Panc1 (cell line): ENCODE measurements at regions not wholly inside any gene's neighbourhood (a gene's known extent, or its start where the extent isn't known, plus 50 kb on each side); places are given as distances from the start of the nearest gene placed in this dataset.

Experiments
- POLR2AphosphoS5 ChIP-seq: IDR thresholded peaks from 2 replicates; pipeline ENCODE4 v1.6.1; 2012; ENCODE audit warnings: mild to moderate bottlenecking, low read depth, low read length, moderate library complexity
- TF ChIP-seq, protein P1 (sequence below): fragments of 450-650 bp; IDR thresholded peaks from 2 replicates; pipeline ENCODE4 v1.5.1; 2017; ENCODE audit warnings: mild to moderate bottlenecking
- TF ChIP-seq, protein P2 (sequence below), 2 experiments: IDR thresholded peaks; 2 replicates each; pipeline ENCODE4 v1.6.1; 2011 to 2012; ENCODE audit warnings: low read depth in 2 of 2, control low read depth in 1 of 2, low read length in 1 of 2, mild to moderate bottlenecking in 1 of 2, moderate library complexity in 1 of 2; ENCODE audit not compliant: insufficient read depth in 1 of 2

DNA sequence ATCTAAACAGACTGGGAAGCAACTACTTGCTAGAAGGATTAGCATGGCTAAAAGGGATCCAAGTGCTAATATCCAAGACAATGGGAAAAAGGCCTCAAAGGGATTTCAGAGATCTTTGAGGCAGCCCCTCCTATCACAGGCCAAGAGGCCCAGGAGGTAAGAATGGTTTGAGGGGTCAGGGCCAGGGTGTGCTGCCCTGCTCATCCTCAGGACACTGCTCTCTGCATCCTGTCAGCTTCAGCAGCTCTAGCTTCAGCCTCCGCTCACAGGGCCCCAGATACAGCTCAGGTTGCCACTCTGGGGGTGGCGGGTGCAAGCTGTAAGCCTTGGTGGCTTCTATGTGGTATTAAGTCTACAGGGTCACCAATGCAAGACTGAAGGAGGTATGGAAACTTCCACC lies 278.7 kb downstream of the PARP8 start:
- TF ChIP-seq, protein P1, sequence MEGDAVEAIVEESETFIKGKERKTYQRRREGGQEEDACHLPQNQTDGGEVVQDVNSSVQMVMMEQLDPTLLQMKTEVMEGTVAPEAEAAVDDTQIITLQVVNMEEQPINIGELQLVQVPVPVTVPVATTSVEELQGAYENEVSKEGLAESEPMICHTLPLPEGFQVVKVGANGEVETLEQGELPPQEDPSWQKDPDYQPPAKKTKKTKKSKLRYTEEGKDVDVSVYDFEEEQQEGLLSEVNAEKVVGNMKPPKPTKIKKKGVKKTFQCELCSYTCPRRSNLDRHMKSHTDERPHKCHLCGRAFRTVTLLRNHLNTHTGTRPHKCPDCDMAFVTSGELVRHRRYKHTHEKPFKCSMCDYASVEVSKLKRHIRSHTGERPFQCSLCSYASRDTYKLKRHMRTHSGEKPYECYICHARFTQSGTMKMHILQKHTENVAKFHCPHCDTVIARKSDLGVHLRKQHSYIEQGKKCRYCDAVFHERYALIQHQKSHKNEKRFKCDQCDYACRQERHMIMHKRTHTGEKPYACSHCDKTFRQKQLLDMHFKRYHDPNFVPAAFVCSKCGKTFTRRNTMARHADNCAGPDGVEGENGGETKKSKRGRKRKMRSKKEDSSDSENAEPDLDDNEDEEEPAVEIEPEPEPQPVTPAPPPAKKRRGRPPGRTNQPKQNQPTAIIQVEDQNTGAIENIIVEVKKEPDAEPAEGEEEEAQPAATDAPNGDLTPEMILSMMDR, result no peak
- TF ChIP-seq POLR2AphosphoS5, result no peak
- TF ChIP-seq, protein P2, sequence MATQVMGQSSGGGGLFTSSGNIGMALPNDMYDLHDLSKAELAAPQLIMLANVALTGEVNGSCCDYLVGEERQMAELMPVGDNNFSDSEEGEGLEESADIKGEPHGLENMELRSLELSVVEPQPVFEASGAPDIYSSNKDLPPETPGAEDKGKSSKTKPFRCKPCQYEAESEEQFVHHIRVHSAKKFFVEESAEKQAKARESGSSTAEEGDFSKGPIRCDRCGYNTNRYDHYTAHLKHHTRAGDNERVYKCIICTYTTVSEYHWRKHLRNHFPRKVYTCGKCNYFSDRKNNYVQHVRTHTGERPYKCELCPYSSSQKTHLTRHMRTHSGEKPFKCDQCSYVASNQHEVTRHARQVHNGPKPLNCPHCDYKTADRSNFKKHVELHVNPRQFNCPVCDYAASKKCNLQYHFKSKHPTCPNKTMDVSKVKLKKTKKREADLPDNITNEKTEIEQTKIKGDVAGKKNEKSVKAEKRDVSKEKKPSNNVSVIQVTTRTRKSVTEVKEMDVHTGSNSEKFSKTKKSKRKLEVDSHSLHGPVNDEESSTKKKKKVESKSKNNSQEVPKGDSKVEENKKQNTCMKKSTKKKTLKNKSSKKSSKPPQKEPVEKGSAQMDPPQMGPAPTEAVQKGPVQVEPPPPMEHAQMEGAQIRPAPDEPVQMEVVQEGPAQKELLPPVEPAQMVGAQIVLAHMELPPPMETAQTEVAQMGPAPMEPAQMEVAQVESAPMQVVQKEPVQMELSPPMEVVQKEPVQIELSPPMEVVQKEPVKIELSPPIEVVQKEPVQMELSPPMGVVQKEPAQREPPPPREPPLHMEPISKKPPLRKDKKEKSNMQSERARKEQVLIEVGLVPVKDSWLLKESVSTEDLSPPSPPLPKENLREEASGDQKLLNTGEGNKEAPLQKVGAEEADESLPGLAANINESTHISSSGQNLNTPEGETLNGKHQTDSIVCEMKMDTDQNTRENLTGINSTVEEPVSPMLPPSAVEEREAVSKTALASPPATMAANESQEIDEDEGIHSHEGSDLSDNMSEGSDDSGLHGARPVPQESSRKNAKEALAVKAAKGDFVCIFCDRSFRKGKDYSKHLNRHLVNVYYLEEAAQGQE (IDR thresholded peaks at IDR 0.05; ENCODE audit: insufficient read depth in 1 of 2, low read depth in 2 of 2, low read length in 1 of 2), result no peak
